HEK293T (cell line): ENCODE measurements at regions not wholly inside any gene's neighbourhood (a gene's known extent, or its start where the extent isn't known, plus 50 kb on each side); places are given as distances from the start of the nearest gene placed in this dataset.

Experiments
- ARNT ChIP-seq: fragments of 450-650 bp; IDR thresholded peaks from 2 replicates; pipeline ENCODE4 v1.6.1; 2017; ENCODE audit warnings: mild to moderate bottlenecking
- BHLHE40 ChIP-seq: fragments of 450-650 bp; IDR thresholded peaks from 2 replicates; pipeline ENCODE4 v1.6.1; 2016; ENCODE audit warnings: mild to moderate bottlenecking, moderate library complexity, borderline replicate concordance
- ELF4 ChIP-seq: fragments of 450-650 bp; IDR thresholded peaks from 2 replicates; pipeline ENCODE4 v1.6.1; 2017; ENCODE audit warnings: antibody characterized with exemption
- FOXA1 ChIP-seq: fragments of 450-650 bp; IDR thresholded peaks from 2 replicates; pipeline ENCODE4 v1.6.1; 2016; ENCODE audit warnings: mild to moderate bottlenecking
- FOXK2 ChIP-seq: fragments of 450-650 bp; IDR thresholded peaks from 2 replicates; pipeline ENCODE4 v1.6.1; 2016; ENCODE audit warnings: mild to moderate bottlenecking
- FOXM1 ChIP-seq: fragments of 450-650 bp; IDR thresholded peaks from 2 replicates; pipeline ENCODE4 v1.6.1; 2017; ENCODE audit warnings: mild to moderate bottlenecking, borderline replicate concordance
- HDGF ChIP-seq: fragments of 450-650 bp; IDR thresholded peaks from 2 replicates; pipeline ENCODE4 v1.6.1; 2017; ENCODE audit warnings: antibody characterized with exemption, borderline replicate concordance
- L3MBTL2 ChIP-seq: fragments of 450-650 bp; conservative IDR thresholded peaks from 2 replicates; pipeline ENCODE4 v1.6.1; 2016; ENCODE audit warnings: mild to moderate bottlenecking
- NFRKB ChIP-seq: fragments of 450-650 bp; IDR thresholded peaks from 2 replicates; pipeline ENCODE4 v1.6.1; 2016; ENCODE audit warnings: mild to moderate bottlenecking, moderate library complexity
- PKNOX1 ChIP-seq: fragments of 450-650 bp; IDR thresholded peaks from 2 replicates; pipeline ENCODE4 v1.6.1; 2016
- SP1 ChIP-seq: fragments of 450-650 bp; IDR thresholded peaks from 2 replicates; pipeline ENCODE4 v1.6.1; 2017
- SUZ12 ChIP-seq: fragments of 450-650 bp; IDR thresholded peaks from 2 replicates; pipeline ENCODE4 v1.6.1; 2016; ENCODE audit warnings: mild to moderate bottlenecking
- TARDBP ChIP-seq: fragments of 450-650 bp; IDR thresholded peaks from 2 replicates; pipeline ENCODE4 v1.6.1; 2016
- ZNF384 ChIP-seq: fragments of 450-650 bp; IDR thresholded peaks from 2 replicates; pipeline ENCODE4 v1.6.1; 2016

DNA sequence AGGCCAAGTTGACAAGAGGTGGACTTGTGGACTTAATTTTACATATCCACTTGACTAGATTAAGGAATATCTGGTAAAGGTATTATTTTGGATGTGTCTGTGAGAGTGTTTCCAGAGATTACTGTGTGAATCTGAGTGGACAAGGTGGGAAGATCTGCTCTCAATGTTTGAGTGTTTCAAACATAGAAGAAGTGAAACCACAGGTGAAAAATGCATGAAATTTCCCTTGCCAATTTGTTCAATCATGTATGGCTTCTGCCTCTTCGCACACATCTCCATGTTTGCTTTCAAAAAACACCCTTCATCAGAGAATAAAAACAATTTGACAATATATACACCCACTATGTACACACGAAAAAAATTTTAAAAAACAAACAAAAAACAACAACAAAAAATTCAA, 152.7 kb downstream of the SALL1 start:
- TF ChIP-seq FOXM1 (no peak), SUZ12 (no peak), SP1 (no peak), ELF4 (no peak), PKNOX1 (no peak), FOXA1 (no peak), FOXK2 (no peak), ZNF384 (no peak), ARNT (no peak), BHLHE40 (no peak), TARDBP (no peak), HDGF (no peak), L3MBTL2 (no peak), NFRKB (no peak)
